ENCODE measurements at regions not wholly inside any gene's neighbourhood (a gene's known extent, or its start where the extent isn't known, plus 50 kb on each side); places are given as distances from the start of the nearest gene placed in this dataset.
"Not testable (repeated sequence)": the region's sequence is repeated elsewhere in the genome, so short reads cannot be mapped to it uniquely, and the experiment has no call there.

GRCh38 chr10:106370751-106371150, 793.8 kb downstream of the SORCS1 start:
- no peak for DNase-seq (ENCODE audit: extremely low spot score)
- TF ChIP-seq FOXM1 (IDR thresholded peaks at IDR 0.05; ENCODE audit: borderline replicate concordance) (no peak), ARNT (IDR thresholded peaks at IDR 0.05) (no peak), BHLHE40 (IDR thresholded peaks at IDR 0.05; ENCODE audit: borderline replicate concordance) (no peak), SUZ12 (IDR thresholded peaks at IDR 0.05) (no peak), FOXK2 (IDR thresholded peaks at IDR 0.05) (no peak), L3MBTL2 (conservative IDR thresholded peaks at IDR 0.05) (no peak), CTBP1 (IDR thresholded peaks at IDR 0.05; ENCODE audit: borderline replicate concordance) (no peak), ELF4 (IDR thresholded peaks at IDR 0.05) (no peak), SP1 (IDR thresholded peaks at IDR 0.05) (no peak), PKNOX1 (IDR thresholded peaks at IDR 0.05) (no peak)
- ChIA-PET POLR2A (no interaction called here), CTCF (no interaction called here)

GRCh38 chr10:106360870-106361269, 803.6 kb downstream of the SORCS1 start:
- ChIA-PET POLR2A (no interaction called here), CTCF (interaction anchor here (0.5 kb wide), 1 partner anchor 218 kb away, joined by 5 read pairs; no protein-coding TSS in a partner anchor)
- DNase-seq (ENCODE audit: extremely low spot score): no peak
- TF ChIP-seq BHLHE40 (IDR thresholded peaks at IDR 0.05; ENCODE audit: borderline replicate concordance) (no peak), PKNOX1 (IDR thresholded peaks at IDR 0.05) (no peak), NFRKB (IDR thresholded peaks at IDR 0.05) (no peak), FOXA1 (IDR thresholded peaks at IDR 0.05) (no peak), FOXM1 (IDR thresholded peaks at IDR 0.05; ENCODE audit: borderline replicate concordance) (no peak), L3MBTL2 (conservative IDR thresholded peaks at IDR 0.05) (no peak), CTBP1 (IDR thresholded peaks at IDR 0.05; ENCODE audit: borderline replicate concordance) (no peak), ARNT (IDR thresholded peaks at IDR 0.05) (no peak), ZNF384 (IDR thresholded peaks at IDR 0.05) (no peak), TARDBP (IDR thresholded peaks at IDR 0.05) (no peak), ELF4 (IDR thresholded peaks at IDR 0.05) (no peak), SUZ12 (IDR thresholded peaks at IDR 0.05) (no peak), LEF1 (IDR thresholded peaks at IDR 0.05; ENCODE audit: borderline replicate concordance) (no peak), HDGF (IDR thresholded peaks at IDR 0.05; ENCODE audit: borderline replicate concordance) (no peak), SP1 (IDR thresholded peaks at IDR 0.05) (no peak), FOXK2 (IDR thresholded peaks at IDR 0.05) (no peak)

- ChIA-PET CTCF (interaction anchor here (0.6 to 0.8 kb wide), 2 partner anchors 16 to 102 kb away, joined by 3 to 4 read pairs; no protein-coding TSS in a partner anchor), POLR2A (no interaction called here)
- peak; percentile 15 for DNase-seq (ENCODE audit: extremely low spot score)
- TF ChIP-seq PKNOX1 (IDR thresholded peaks at IDR 0.05) (no peak), CTBP1 (IDR thresholded peaks at IDR 0.05; ENCODE audit: borderline replicate concordance) (no peak)
These were observed 809.1 kb downstream of the SORCS1 start for GRCh38 chr10:106355450-106355849.

- no peak for DNase-seq (ENCODE audit: extremely low spot score)
- CTCF ChIA-PET: interaction anchor here (0.6 kb wide), 1 partner anchor 298 kb away, joined by 3 read pairs; no protein-coding TSS in a partner anchor
- POLR2A ChIA-PET: no interaction called here
- TF ChIP-seq ELF4 (IDR thresholded peaks at IDR 0.05) (no peak), NFRKB (IDR thresholded peaks at IDR 0.05) (no peak), SP1 (IDR thresholded peaks at IDR 0.05) (no peak), TARDBP (IDR thresholded peaks at IDR 0.05) (no peak), PKNOX1 (IDR thresholded peaks at IDR 0.05) (no peak), HDGF (IDR thresholded peaks at IDR 0.05; ENCODE audit: borderline replicate concordance) (no peak), CTBP1 (IDR thresholded peaks at IDR 0.05; ENCODE audit: borderline replicate concordance) (no peak), FOXK2 (IDR thresholded peaks at IDR 0.05) (no peak), ARNT (IDR thresholded peaks at IDR 0.05) (no peak), BHLHE40 (IDR thresholded peaks at IDR 0.05; ENCODE audit: borderline replicate concordance) (no peak), FOXA1 (IDR thresholded peaks at IDR 0.05) (no peak), FOXM1 (IDR thresholded peaks at IDR 0.05; ENCODE audit: borderline replicate concordance) (no peak), L3MBTL2 (conservative IDR thresholded peaks at IDR 0.05) (no peak), LEF1 (IDR thresholded peaks at IDR 0.05; ENCODE audit: borderline replicate concordance) (no peak), ZNF384 (IDR thresholded peaks at IDR 0.05) (no peak), SUZ12 (IDR thresholded peaks at IDR 0.05) (no peak)
These were observed 815.6 kb downstream of the SORCS1 start for GRCh38 chr10:106348933-106349332.

- ChIA-PET POLR2A (no interaction called here), CTCF (no interaction called here)
- no peak for DNase-seq (ENCODE audit: extremely low spot score)
- TF ChIP-seq TARDBP (IDR thresholded peaks at IDR 0.05): no peak
- TF ChIP-seq LEF1 (IDR thresholded peaks at IDR 0.05; ENCODE audit: borderline replicate concordance): no peak
- TF ChIP-seq FOXM1 (IDR thresholded peaks at IDR 0.05; ENCODE audit: borderline replicate concordance): no peak
- TF ChIP-seq PKNOX1 (IDR thresholded peaks at IDR 0.05): no peak
- no peak for TF ChIP-seq SP1 (IDR thresholded peaks at IDR 0.05)
- TF ChIP-seq SUZ12 (IDR thresholded peaks at IDR 0.05): no peak
- TF ChIP-seq ELF4 (IDR thresholded peaks at IDR 0.05): no peak
- TF ChIP-seq ZNF384 (IDR thresholded peaks at IDR 0.05): no peak
- TF ChIP-seq NFRKB (IDR thresholded peaks at IDR 0.05): no peak
- no peak for TF ChIP-seq BHLHE40 (IDR thresholded peaks at IDR 0.05; ENCODE audit: borderline replicate concordance)
- TF ChIP-seq ARNT (IDR thresholded peaks at IDR 0.05): no peak
- TF ChIP-seq HDGF (IDR thresholded peaks at IDR 0.05; ENCODE audit: borderline replicate concordance): no peak
- no peak for TF ChIP-seq FOXK2 (IDR thresholded peaks at IDR 0.05)
- no peak for TF ChIP-seq CTBP1 (IDR thresholded peaks at IDR 0.05; ENCODE audit: borderline replicate concordance)
- no peak for TF ChIP-seq L3MBTL2 (conservative IDR thresholded peaks at IDR 0.05)
- no peak for TF ChIP-seq FOXA1 (IDR thresholded peaks at IDR 0.05)
These were observed 817.0 kb downstream of the SORCS1 start for GRCh38 chr10:106347547-106347946.

- CTCF ChIA-PET; POLR2A ChIA-PET; DNase-seq (ENCODE audit: extremely low spot score): not testable (repeated sequence)
These were observed 821.0 kb downstream of the SORCS1 start for GRCh38 chr10:106343539-106343938.

Data from HEK293T (cell line).